Brain microvascular endothelial cell (primary cell): ENCODE measurements at regions not wholly inside any gene's neighbourhood (a gene's known extent, or its start where the extent isn't known, plus 50 kb on each side); places are given as distances from the start of the nearest gene placed in this dataset.

ENCODE experiments used
- DNase-seq: peaks from one replicate; pipeline ENCODE4 v3.0.0-alpha.2; 2020
- H3K27ac ChIP-seq: fragments of 250-450 bp; sonication (Bioruptor Pico); 2 replicates; pipeline ENCODE4 v1.5.1; 2020; ENCODE audit warnings: mild to moderate bottlenecking, moderate library complexity
- H3K27me3 ChIP-seq: fragments of 250-450 bp; sonication (Bioruptor Pico); replicated peaks from 2 replicates; pipeline ENCODE4 v1.5.1; 2020; ENCODE audit warnings: mild to moderate bottlenecking
- H3K36me3 ChIP-seq: fragments of 250-450 bp; sonication (Bioruptor Pico); replicated peaks from 2 replicates; pipeline ENCODE4 v1.5.1; 2020; ENCODE audit warnings: mild to moderate bottlenecking
- H3K4me3 ChIP-seq: 2 replicates; pipeline ENCODE4 v1.5.1; 2011; ENCODE audit warnings: low read depth, mild to moderate bottlenecking, control low read depth, low read length, moderate library complexity
- in situ Hi-C: cut with HindIII; loops from 2 replicates; pipeline ENCODE4 v1.10.0; 2017; ENCODE audit warnings: low sequenced_read_pairs, low pct_ligation_motif_present
- TF ChIP-seq, protein P1 (sequence below): IDR thresholded peaks from 2 replicates; pipeline ENCODE4 v1.5.1; 2011; ENCODE audit warnings: low read depth, mild to moderate bottlenecking, moderate library complexity, low read length, control low read depth, inconsistent platforms; ENCODE audit errors: missing control alignments

DNA sequence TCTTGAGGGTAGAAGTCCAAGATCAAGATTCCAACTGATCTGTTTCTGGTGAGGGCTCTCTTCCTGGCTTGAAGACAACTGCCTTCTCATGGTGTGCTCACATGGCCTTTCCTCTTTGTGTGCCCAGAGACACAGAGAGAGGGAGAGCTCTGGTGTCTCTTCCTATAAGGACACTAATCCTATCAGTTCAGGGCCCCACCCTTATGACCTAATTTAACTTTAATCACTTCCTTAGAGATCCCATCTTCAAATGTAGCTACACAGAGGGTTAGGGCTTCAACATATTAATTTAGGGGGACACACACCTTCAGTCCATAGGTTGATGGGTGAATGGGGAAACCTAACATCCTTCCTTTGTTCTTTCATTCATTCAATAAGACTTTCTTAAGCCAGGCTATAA is 144.6 kb downstream of the MN1 start:
- TF ChIP-seq, protein P1, sequence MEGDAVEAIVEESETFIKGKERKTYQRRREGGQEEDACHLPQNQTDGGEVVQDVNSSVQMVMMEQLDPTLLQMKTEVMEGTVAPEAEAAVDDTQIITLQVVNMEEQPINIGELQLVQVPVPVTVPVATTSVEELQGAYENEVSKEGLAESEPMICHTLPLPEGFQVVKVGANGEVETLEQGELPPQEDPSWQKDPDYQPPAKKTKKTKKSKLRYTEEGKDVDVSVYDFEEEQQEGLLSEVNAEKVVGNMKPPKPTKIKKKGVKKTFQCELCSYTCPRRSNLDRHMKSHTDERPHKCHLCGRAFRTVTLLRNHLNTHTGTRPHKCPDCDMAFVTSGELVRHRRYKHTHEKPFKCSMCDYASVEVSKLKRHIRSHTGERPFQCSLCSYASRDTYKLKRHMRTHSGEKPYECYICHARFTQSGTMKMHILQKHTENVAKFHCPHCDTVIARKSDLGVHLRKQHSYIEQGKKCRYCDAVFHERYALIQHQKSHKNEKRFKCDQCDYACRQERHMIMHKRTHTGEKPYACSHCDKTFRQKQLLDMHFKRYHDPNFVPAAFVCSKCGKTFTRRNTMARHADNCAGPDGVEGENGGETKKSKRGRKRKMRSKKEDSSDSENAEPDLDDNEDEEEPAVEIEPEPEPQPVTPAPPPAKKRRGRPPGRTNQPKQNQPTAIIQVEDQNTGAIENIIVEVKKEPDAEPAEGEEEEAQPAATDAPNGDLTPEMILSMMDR = no peak
- Histone ChIP-seq H3K27ac (no peak overlapping the region), H3K4me3 (no peak overlapping the region), H3K27me3 (no peaks in the 10 kb centered on the region), H3K36me3 (no peaks in the 10 kb centered on the region)
- in situ Hi-C loops = no loop called here
- no peak for DNase-seq

DNA sequence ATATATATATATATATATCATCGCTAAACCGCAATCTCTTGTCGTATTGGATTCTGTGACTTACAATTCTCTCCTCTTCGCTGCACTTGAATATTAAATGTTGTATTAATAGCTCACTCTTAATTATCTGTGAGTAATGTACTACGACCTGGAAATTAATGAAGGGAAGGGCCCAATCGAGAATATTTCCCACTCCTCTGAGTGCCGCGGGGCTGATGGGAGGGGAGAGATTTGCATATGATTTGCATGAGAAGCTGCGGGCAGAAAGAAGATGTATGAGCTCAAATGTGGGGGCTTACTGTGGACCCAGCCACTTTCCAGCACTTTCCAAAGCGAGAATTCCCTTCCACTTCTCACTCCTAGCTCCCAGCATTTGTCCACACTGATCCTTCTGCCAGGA is 141.2 kb downstream of the MN1 start:
- Histone ChIP-seq H3K27ac (no peak overlapping the region), H3K4me3 (no peak overlapping the region), H3K27me3 (no peaks in the 10 kb centered on the region), H3K36me3 (no peaks in the 10 kb centered on the region)
- TF ChIP-seq, protein P1 = no peak
- in situ Hi-C loops = no loop called here
- no peak for DNase-seq

DNA sequence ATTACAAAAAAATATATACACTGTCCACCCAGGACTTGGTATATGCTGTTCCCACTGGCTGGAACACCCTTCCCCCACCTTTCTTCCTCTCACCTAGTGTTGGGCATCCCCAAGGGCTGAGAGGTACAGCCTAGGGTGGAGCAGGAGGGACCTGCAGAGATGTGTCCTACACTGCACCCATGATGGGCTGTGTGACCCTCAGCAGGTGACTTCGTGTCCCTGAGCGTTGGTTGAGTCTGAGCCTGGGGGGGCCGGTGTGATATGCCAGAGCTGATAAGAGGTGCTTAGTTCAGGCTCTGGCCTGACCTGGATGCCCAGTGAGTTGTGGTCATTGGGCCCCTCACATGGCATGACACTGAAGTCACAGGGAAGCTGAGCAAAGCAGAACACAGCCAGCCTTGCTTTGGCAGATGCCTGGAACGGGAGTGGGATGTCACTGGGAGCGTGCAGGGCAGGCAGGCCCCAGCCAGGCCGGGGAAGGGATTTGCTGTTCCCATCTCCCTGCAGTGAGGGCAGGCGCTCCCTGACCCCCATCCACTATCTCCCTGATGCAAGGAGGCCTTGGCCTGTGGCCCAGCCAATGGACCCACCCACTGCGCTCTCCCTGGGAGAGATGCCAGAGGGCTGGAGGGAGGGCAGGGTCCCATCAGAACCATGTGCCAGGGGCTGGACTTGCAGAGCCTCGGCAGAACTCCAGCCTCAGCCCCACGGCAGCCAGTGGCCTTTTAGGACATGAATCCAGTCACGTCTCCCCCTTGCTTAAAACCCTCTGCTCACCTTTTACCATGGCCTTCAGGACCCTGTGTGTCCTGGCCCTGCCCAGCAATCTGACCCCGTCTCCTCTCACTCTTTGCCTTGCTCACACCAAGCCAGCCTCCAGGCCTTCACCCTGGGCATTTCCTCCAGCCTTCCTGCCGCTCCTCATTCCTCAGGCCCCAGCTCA is 138.9 kb downstream of the MN1 start:
- Histone ChIP-seq H3K4me3 (no peak overlapping the region), H3K27me3 (no peaks in the 10 kb centered on the region), H3K27ac (no peak overlapping the region), H3K36me3 (no peaks in the 10 kb centered on the region)
- no peak for DNase-seq
- TF ChIP-seq, protein P1 = no peak
- in situ Hi-C loops = no loop called here

DNA sequence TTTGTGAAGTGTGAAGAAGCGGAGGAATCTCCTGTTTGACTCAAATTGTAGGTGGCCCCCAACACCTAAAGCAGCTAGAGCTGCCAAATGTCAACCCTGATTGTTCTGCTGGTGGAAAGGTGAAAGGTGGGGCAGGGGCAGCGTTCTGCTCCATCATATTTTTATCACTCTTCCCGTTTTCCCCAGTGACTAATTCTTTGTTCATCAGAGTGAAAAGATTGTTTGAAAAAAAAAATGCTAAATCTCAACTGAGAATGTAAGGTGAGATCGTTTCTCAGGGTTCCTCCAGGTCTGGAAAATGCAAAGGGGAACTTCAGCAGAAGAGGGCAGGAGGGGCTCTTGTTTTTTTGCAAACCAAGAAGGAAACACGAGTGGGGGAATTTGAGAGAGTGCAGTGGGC is 137.7 kb downstream of the MN1 start:
- DNase-seq = no peak

DNA sequence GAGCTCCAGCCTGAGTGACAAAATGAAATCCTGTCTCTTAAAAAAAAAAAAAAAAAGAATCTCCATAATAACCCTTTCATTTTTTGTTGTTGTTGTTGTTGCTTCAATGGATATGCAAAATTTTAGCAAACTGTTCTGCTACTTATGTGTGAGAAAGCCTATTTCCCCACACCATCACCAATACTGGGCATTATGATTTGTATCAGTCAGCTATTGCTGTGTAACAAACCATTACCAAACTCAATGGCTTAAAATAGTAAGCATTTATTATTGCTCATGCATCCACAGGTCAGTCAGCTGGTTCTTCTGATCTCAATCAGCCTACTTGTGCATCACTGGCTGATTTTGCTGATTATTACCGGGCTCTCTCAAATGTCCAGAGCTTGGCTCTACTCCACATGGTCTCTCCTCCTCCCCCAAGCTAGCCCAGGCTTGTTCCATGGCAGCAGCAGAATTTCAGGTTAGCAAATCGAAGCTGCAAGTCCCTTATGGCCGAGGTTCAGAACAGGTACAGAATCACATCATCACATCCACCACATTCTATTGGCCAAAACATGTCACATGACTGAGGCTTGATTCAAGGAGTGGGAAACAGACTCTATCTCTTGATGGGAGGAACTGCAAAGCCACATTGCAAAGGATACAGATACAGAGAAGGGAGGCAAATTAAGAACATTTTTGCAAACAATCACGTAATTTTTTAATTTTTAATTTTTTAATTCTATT is 135.1 kb downstream of the MN1 start:
- Histone ChIP-seq H3K27ac (no peak overlapping the region), H3K4me3 (no peak overlapping the region), H3K27me3 (no peaks in the 10 kb centered on the region), H3K36me3 (no peaks in the 10 kb centered on the region)
- in situ Hi-C loops = no loop called here
- TF ChIP-seq, protein P1 = no peak
- no peak for DNase-seq

More for the DNA sequence above, 137.7 kb downstream of the MN1 start:
- Histone ChIP-seq H3K4me3 (no peak overlapping the region), H3K36me3 (no peaks in the 10 kb centered on the region), H3K27me3 (no peaks in the 10 kb centered on the region), H3K27ac (no peak overlapping the region)
- in situ Hi-C loops = no loop called here
- TF ChIP-seq, protein P1 = no peak
